ENCODE measurements at regions not wholly inside any gene's neighbourhood (a gene's known extent, or its start where the extent isn't known, plus 50 kb on each side); places are given as distances from the start of the nearest gene placed in this dataset.

DNA sequence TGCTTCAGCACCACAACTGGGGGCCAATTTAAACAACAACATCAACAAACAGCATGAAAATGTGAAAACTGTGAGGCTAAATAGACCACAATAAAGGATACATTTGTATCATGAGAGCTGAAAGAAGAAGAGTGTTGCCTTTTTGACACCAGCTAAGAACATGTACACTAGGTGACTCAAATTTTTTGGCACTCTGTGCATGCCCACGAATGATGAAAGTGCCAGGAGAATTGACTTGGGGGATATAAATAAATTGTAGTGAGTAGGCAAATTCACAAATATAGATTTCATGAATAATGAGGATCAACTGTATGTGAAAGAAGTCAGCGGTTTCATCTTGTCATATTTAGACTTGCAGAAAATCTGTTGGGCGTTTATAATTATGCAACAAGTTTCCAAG is 1388.0 kb upstream of the LRRTM1 start:
- no peaks in the 10 kb centered on the region for H3K27me3 ChIP-seq (ENCODE audit: control insufficient read depth, low read length)
- TF ChIP-seq EZH2phosphoT487 (IDR thresholded peaks at IDR 0.05; ENCODE audit: borderline replicate concordance, low read length), result no peak
- TF ChIP-seq, protein P1, sequence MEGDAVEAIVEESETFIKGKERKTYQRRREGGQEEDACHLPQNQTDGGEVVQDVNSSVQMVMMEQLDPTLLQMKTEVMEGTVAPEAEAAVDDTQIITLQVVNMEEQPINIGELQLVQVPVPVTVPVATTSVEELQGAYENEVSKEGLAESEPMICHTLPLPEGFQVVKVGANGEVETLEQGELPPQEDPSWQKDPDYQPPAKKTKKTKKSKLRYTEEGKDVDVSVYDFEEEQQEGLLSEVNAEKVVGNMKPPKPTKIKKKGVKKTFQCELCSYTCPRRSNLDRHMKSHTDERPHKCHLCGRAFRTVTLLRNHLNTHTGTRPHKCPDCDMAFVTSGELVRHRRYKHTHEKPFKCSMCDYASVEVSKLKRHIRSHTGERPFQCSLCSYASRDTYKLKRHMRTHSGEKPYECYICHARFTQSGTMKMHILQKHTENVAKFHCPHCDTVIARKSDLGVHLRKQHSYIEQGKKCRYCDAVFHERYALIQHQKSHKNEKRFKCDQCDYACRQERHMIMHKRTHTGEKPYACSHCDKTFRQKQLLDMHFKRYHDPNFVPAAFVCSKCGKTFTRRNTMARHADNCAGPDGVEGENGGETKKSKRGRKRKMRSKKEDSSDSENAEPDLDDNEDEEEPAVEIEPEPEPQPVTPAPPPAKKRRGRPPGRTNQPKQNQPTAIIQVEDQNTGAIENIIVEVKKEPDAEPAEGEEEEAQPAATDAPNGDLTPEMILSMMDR (IDR thresholded peaks at IDR 0.05; ENCODE audit: low read depth, low read length, poor library complexity, severe bottlenecking), result no peak
- H3K36me3 ChIP-seq (ENCODE audit: control insufficient read depth, low read length), result no peaks in the 10 kb centered on the region
- no peaks in the 10 kb centered on the region for H3F3A ChIP-seq (ENCODE audit: control insufficient read depth, insufficient read depth)
- H4K20me1 ChIP-seq (ENCODE audit: control insufficient read depth, insufficient read depth, low read depth, low read length), result no peaks in the 10 kb centered on the region
- H3K27ac ChIP-seq (ENCODE audit: low read depth, low read length), result no peak overlapping the region
- H3K79me2 ChIP-seq (ENCODE audit: control insufficient read depth, low read length), result no peaks in the 10 kb centered on the region
- H3K4me1 ChIP-seq (ENCODE audit: control insufficient read depth, low read length), result no peaks in the 10 kb centered on the region
- H3K4me3 ChIP-seq (ENCODE audit: low read length), result no peak overlapping the region
- no peaks in the 10 kb centered on the region for H3K9me2 ChIP-seq (replicated peaks; ENCODE audit: control insufficient read depth, low read length)
- H3K9me3 ChIP-seq (ENCODE audit: control insufficient read depth, insufficient read depth, low read length), result no peaks in the 10 kb centered on the region
- no peak overlapping the region for H3K4me2 ChIP-seq (ENCODE audit: low read length)

GRCh38 chr2:81675641-81676040 is 1371.1 kb upstream of the LRRTM1 start:
- Histone ChIP-seq H3K27ac (ENCODE audit: low read depth, low read length) (no peak overlapping the region), H3K36me3 (ENCODE audit: control insufficient read depth, low read length) (no peaks in the 10 kb centered on the region), H3K4me3 (ENCODE audit: low read length) (no peak overlapping the region), H4K20me1 (ENCODE audit: control insufficient read depth, insufficient read depth, low read depth, low read length) (no peaks in the 10 kb centered on the region), H3K9me3 (ENCODE audit: control insufficient read depth, insufficient read depth, low read length) (no peaks in the 10 kb centered on the region), H3K4me1 (ENCODE audit: control insufficient read depth, low read length) (no peaks in the 10 kb centered on the region), H3F3A (ENCODE audit: control insufficient read depth, insufficient read depth) (no peaks in the 10 kb centered on the region), H3K79me2 (ENCODE audit: control insufficient read depth, low read length) (no peaks in the 10 kb centered on the region), H3K4me2 (ENCODE audit: low read length) (no peak overlapping the region), H3K9me2 (replicated peaks; ENCODE audit: control insufficient read depth, low read length) (no peaks in the 10 kb centered on the region), H3K27me3 (ENCODE audit: control insufficient read depth, low read length) (no peaks in the 10 kb centered on the region)
- TF ChIP-seq EZH2phosphoT487 (IDR thresholded peaks at IDR 0.05; ENCODE audit: borderline replicate concordance, low read length), result no peak
- TF ChIP-seq, protein P1 (IDR thresholded peaks at IDR 0.05; ENCODE audit: low read depth, low read length, poor library complexity, severe bottlenecking), result no peak

DNA sequence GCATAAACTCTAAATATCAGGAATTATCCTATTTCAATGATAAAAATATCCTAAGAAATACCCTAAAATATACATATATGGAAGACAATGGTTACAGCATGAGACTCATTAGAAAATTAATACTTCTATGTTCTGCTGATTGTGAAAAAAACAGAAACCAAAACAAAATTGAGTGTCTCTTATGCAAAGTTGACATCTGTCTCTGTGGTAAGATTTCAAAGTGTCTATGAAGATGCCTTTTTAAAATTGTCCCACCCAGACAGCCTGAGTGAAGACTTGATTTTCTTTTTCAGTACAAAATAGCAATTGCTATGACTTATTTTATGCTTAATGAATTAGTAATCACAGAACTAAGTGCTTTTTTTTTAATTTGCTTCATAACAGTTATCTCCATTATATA is 1368.4 kb upstream of the LRRTM1 start:
- Histone ChIP-seq H3K79me2 (ENCODE audit: control insufficient read depth, low read length) (no peaks in the 10 kb centered on the region), H3K27ac (ENCODE audit: low read depth, low read length) (no peak overlapping the region), H3K27me3 (ENCODE audit: control insufficient read depth, low read length) (no peaks in the 10 kb centered on the region), H3F3A (ENCODE audit: control insufficient read depth, insufficient read depth) (no peaks in the 10 kb centered on the region), H3K9me3 (ENCODE audit: control insufficient read depth, insufficient read depth, low read length) (no peaks in the 10 kb centered on the region), H3K4me2 (ENCODE audit: low read length) (no peak overlapping the region), H3K36me3 (ENCODE audit: control insufficient read depth, low read length) (no peaks in the 10 kb centered on the region), H3K9me2 (replicated peaks; ENCODE audit: control insufficient read depth, low read length) (no peaks in the 10 kb centered on the region), H4K20me1 (ENCODE audit: control insufficient read depth, insufficient read depth, low read depth, low read length) (no peaks in the 10 kb centered on the region), H3K4me1 (ENCODE audit: control insufficient read depth, low read length) (no peaks in the 10 kb centered on the region), H3K4me3 (ENCODE audit: low read length) (no peak overlapping the region)
- TF ChIP-seq, protein P1 (IDR thresholded peaks at IDR 0.05; ENCODE audit: low read depth, low read length, poor library complexity, severe bottlenecking), result no peak
- TF ChIP-seq EZH2phosphoT487 (IDR thresholded peaks at IDR 0.05; ENCODE audit: borderline replicate concordance, low read length), result no peak

- Histone ChIP-seq H3K9me3 (ENCODE audit: control insufficient read depth, insufficient read depth, low read length) (no peaks in the 10 kb centered on the region), H3K36me3 (ENCODE audit: control insufficient read depth, low read length) (no peaks in the 10 kb centered on the region), H3K4me2 (ENCODE audit: low read length) (no peak overlapping the region), H3F3A (ENCODE audit: control insufficient read depth, insufficient read depth) (no peaks in the 10 kb centered on the region), H4K20me1 (ENCODE audit: control insufficient read depth, insufficient read depth, low read depth, low read length) (no peaks in the 10 kb centered on the region), H3K27ac (ENCODE audit: low read depth, low read length) (no peak overlapping the region), H3K4me1 (ENCODE audit: control insufficient read depth, low read length) (no peaks in the 10 kb centered on the region), H3K79me2 (ENCODE audit: control insufficient read depth, low read length) (no peaks in the 10 kb centered on the region), H3K4me3 (ENCODE audit: low read length) (no peak overlapping the region), H3K9me2 (replicated peaks; ENCODE audit: control insufficient read depth, low read length) (no peaks in the 10 kb centered on the region), H3K27me3 (ENCODE audit: control insufficient read depth, low read length) (no peaks in the 10 kb centered on the region)
- TF ChIP-seq, protein P1 (IDR thresholded peaks at IDR 0.05; ENCODE audit: low read depth, low read length, poor library complexity, severe bottlenecking), result no peak
- TF ChIP-seq EZH2phosphoT487 (IDR thresholded peaks at IDR 0.05; ENCODE audit: borderline replicate concordance, low read length), result no peak
Observed at GRCh38 chr2:81672516-81672915, 1368.0 kb upstream of the LRRTM1 start.

All from DOHH2 (cell line).